ENCODE measurements at regions not wholly inside any gene's neighbourhood (a gene's known extent, or its start where the extent isn't known, plus 50 kb on each side); places are given as distances from the start of the nearest gene placed in this dataset.

DNA sequence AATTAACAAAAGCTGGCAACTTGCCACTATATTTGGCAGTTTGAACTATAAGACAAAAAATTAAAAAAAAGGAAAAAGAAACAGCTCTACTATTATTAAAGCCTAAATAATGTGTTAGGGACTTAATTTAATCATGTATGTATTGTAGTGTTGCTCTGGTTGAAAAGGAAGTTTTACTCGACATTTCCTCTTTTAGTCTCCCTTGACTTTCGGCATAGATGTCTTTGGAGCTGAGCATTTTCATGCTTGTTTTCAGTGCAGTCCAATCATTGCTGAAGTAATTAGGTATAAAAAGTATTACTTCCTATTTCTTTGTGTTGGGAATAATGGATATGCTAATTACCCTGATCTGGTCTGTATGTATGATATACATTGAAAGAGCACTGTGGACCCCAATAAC, 216.8 kb upstream of the KLF6 start:
- Histone ChIP-seq H3K23me2 (ENCODE audit: insufficient read length, low read depth, low read length, poor library complexity, severe bottlenecking) (no peaks in the 10 kb centered on the region), H2AK5ac (ENCODE audit: insufficient read length, low read length) (no peak overlapping the region), H4K91ac (ENCODE audit: insufficient read length, low read depth, low read length) (no peak overlapping the region), H3T11ph (ENCODE audit: low read length) (no peak overlapping the region), H3K9ac (ENCODE audit: extremely low read depth, insufficient read length, low read length) (no peak overlapping the region), H3K79me2 (ENCODE audit: insufficient read depth, low read length) (no peaks in the 10 kb centered on the region), H2BK5ac (ENCODE audit: insufficient read length, low read length) (no peak overlapping the region), H2BK120ac (ENCODE audit: low read depth, low read length, poor library complexity, severe bottlenecking) (no peak overlapping the region), H3K14ac (ENCODE audit: insufficient read depth, low read length) (no peak overlapping the region), H4K8ac (replicated peaks; ENCODE audit: insufficient read length, low read depth, low read length) (no peak overlapping the region), H3K4ac (ENCODE audit: low read depth, low read length) (no peak overlapping the region), H3K27ac (ENCODE audit: insufficient read length, low read depth, low read length) (no peak overlapping the region), H3K9me3 (ENCODE audit: control insufficient read depth, low read depth, low read length) (no peaks in the 10 kb centered on the region), H2BK15ac (ENCODE audit: low read depth, low read length) (no peak overlapping the region), H3K56ac (ENCODE audit: insufficient read length, low read depth, low read length) (no peak overlapping the region), H3K23ac (ENCODE audit: insufficient read length, low read depth, low read length) (no peak overlapping the region), H3K79me1 (ENCODE audit: insufficient read depth, low read depth, low read length, poor library complexity, severe bottlenecking) (no peaks in the 10 kb centered on the region), H2BK20ac (ENCODE audit: low read depth, low read length, poor library complexity, severe bottlenecking) (no peak overlapping the region), H4K5ac (ENCODE audit: insufficient read length, low read depth, low read length) (no peak overlapping the region), H3K4me1 (ENCODE audit: insufficient read depth, low read length) (no peaks in the 10 kb centered on the region), H3K4me2 (ENCODE audit: insufficient read depth, insufficient read length, low read length) (no peak overlapping the region), H3K27me3 (ENCODE audit: insufficient read depth, low read length) (no peaks in the 10 kb centered on the region), H4K20me1 (ENCODE audit: control insufficient read depth, insufficient read depth, insufficient read length) (no peaks in the 10 kb centered on the region), H2AFZ (ENCODE audit: low read length) (no peak overlapping the region), H2BK12ac (ENCODE audit: insufficient read length, low read depth, low read length) (no peak overlapping the region), H3K18ac (ENCODE audit: insufficient read length, low read depth, low read length) (no peak overlapping the region)
- no peak for DNase-seq
- Mint-ChIP-seq H3K36me3 (ENCODE audit: insufficient read depth in 1 of 3, low read depth in 3 of 3) (peaks cover 0 to 8% (median 0%) of the 10 kb centered on the region in 3 experiments; a peak in 3 of 7 replicates), H3K27ac (no peak overlapping the region), H3K4me3 (no peak overlapping the region), H3K27me3 (ENCODE audit: low read depth) (peaks cover 2% of the 10 kb centered on the region; the same call in 1 of the 2 replicates), H3K9me3 (peaks cover 14 to 15% of the 10 kb centered on the region in 2 experiments), H3K4me1 (peaks cover 6 to 13% of the 10 kb centered on the region in 2 experiments)
- TF ChIP-seq, protein P1, sequence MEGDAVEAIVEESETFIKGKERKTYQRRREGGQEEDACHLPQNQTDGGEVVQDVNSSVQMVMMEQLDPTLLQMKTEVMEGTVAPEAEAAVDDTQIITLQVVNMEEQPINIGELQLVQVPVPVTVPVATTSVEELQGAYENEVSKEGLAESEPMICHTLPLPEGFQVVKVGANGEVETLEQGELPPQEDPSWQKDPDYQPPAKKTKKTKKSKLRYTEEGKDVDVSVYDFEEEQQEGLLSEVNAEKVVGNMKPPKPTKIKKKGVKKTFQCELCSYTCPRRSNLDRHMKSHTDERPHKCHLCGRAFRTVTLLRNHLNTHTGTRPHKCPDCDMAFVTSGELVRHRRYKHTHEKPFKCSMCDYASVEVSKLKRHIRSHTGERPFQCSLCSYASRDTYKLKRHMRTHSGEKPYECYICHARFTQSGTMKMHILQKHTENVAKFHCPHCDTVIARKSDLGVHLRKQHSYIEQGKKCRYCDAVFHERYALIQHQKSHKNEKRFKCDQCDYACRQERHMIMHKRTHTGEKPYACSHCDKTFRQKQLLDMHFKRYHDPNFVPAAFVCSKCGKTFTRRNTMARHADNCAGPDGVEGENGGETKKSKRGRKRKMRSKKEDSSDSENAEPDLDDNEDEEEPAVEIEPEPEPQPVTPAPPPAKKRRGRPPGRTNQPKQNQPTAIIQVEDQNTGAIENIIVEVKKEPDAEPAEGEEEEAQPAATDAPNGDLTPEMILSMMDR (conservative IDR thresholded peaks at IDR 0.05): no peak
- no CpG with 5 or more reads among the region's 2 CpGs for WGBS (ENCODE audit: extremely low coverage, insufficient read length, low lambda C conversion rate)
